GM21786 (cell line): ENCODE measurements at regions not wholly inside any gene's neighbourhood (a gene's known extent, or its start where the extent isn't known, plus 50 kb on each side); places are given as distances from the start of the nearest gene placed in this dataset.
"Not testable (repeated sequence)": the region's sequence is repeated elsewhere in the genome, so short reads cannot be mapped to it uniquely, and the experiment has no call there.

Experiments used
- ATAC-seq: cut with Tn5 transposase; IDR thresholded peaks from one replicate; pipeline ENCODE4 v1.9.1; 2021; ENCODE audit not compliant: unreplicated experiment

DNA sequence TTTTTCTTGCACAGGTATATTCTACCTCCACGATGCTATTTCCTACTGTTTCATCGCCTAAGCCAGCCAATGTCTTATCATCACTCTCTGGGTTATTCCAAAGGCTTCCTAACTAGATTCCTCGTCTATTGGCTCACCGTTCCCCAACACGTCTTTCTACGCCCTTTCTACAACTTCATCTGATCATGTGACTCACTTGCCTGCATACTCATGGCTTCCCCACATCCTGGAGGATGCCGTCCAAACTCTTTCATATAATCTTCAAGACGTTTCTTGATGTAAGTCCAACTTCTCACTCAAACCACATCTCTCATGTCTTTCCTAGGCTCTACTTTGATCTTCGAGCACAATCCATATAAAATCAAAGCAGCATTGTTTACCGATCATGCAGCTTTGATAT is 322.0 kb upstream of the PPARGC1A start:
- no peak for ATAC-seq

DNA sequence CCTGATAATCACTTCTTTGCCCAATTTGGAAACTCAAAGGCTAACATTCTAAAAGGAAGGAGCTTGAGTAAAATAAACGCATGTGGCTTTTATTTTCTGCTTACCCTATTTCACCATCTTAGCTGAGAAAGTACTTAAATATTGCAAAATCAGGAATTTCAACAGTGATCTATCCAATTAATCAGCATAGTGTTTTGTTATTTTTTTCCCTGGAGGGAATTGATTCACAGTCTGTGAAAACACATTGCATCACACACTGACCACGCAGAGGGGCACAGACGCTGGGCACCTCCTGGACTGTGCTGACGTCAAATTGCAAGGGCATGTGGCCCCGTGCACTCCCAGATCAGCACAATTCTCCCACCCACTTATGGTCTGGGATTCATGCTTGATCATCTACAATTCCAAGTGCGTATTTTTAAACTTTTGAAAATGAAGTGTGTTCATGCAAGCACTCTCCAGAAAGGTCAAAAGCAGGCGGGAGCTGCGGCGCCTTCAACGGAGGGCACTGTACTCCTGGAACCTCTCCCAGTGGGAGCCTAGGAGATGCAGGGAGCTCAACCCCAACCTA is 320.6 kb upstream of the PPARGC1A start:
- ATAC-seq = no peak

DNA sequence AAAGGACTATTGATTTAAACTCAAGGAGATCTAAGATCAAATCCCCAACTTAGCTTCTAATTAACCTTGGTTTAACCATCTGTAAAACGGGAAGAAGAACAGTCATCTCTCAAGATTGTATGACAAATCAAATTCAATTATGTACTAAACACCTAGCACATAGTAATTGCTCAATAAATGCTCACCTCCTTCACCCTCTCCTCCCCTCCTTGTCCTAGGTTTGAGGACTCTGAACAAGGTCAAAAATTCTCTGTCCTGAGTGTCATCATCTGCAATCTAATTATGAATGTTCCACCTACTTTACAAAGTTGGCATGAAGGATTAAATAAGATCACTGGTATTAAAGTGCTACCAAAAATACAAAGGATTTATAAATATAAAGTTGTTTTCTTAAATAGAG is 320.1 kb upstream of the PPARGC1A start:
- no peak for ATAC-seq

DNA sequence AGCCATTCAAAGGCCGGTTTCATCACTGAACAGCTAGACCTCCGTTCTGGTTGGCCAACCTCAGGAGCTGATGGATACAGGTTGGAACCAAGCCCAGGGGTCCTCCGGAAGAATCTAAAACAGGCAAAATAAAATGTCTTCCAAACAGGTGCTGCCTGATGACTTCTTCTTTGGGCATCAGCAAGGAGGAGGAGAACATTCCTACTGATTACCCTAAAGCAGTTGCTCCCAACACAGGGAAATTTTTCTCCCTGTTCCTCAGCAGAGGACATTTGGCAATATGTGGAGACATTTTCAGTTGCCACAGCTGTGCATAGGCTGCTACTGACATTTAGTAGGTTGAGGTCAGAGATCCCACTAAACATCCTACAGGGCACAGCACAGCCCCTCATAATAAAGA is 319.3 kb upstream of the PPARGC1A start:
- no peak for ATAC-seq

DNA sequence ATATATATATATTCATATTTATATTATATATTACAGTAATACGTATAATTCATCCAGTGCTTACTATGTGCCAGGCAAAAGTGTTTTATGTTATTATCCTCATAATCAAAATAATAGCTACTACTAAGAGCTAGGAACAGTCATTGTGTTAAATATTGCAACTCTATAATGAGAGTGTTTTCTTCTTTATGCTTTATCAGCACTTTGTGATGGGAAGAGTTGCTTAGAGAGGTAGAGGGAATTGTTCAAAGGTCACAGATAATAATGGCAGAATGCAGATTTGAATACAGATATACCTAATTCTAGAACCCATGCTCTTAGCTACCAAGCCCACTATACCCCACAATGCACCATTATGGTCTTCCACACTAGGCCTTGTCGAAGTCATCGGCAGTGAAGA is 318.8 kb upstream of the PPARGC1A start:
- ATAC-seq = no peak

DNA sequence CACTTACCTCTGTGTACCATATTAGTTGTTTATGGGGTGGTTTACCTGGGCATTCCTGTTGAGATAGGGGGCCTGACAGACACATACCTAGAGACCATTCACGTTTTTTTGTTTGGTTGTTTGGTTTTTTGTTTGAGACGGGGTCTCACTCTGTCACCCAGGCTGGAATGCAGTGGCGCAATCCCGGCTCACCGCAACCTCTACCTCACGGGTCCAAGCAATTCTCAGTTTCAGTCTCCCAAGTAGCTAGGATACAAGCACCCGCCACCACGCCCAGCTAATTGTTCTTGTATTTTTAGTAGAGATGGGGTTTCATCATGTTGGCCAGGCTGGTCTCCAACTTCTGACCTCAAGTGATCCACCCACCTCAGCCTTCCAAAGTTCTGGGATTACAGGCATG is 314.9 kb upstream of the PPARGC1A start:
- not testable (repeated sequence) for ATAC-seq

DNA sequence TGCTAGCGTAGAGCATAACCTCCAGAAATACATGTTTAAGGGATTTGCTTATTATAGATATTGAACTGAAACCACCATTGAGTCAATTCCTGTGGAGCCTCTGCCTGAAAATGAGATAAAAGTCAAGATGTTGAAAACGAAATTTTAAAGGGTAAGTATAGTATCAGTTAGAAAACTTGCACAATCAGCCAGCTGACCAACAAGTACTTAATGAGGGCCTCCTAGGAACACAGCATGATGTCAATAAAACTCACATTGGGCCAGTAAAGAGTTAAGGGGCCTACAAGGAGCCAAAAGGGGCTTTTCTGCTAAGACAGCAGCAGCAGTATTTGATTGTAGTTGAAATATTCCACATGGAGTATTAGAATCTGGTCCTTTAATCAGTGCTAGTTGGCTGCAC is 314.1 kb upstream of the PPARGC1A start:
- no peak for ATAC-seq

DNA sequence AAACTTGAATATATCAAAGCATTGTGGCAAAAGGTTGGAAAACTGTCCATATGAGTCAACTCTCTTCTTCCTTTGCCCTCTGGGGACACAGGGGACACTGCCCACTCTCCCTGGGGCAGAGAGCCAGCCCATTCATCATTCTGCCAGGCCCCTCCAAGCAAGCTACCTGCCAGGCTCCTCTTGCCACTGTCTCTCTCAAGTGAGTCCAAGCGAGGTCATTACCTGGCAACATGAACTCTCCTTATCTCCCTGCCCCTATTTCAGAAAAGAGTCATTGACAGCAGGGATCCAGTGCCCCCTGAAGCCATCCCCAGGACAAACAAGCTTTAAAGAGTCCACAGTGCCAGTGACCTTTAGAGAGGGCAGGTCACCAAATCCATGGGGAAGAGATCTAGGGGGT is 312.7 kb upstream of the PPARGC1A start:
- no peak for ATAC-seq

DNA sequence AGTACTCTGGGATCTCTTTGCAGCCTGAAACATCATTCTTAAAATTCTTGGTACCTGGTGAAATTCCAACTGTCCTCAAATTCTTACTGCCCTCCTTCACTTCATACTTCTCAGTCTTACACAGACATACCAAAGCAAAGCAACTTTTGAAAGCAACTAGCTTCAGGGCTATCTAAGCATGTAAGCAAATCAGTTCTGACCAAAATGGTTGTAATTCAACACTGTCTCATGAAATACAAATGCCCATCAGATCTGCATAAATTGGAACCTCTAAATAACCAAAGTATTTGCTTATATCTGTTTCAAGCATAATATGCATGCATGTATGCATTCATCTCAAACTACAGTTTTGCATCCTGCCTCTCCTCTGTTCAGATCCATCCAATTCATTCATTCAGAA is 308.1 kb upstream of the PPARGC1A start:
- ATAC-seq = no peak

DNA sequence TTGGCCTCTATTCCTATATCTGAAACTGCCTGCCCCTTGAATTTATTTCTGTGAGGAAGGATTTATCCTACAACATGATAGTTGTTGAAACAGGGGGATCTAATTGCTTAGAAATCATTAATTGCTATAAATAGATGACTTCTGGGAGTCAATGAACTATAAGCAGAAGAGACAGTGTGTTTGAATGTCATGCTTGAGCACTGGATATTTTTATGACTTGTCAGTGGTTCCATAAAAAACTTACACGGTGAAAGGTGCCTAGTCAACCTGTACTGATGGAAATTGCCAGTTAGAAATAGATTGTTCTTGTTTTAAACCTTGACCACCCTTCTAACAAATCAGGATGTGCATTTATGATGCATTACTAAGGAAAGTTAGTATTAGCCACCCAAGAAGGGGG is 306.9 kb upstream of the PPARGC1A start:
- no peak for ATAC-seq

DNA sequence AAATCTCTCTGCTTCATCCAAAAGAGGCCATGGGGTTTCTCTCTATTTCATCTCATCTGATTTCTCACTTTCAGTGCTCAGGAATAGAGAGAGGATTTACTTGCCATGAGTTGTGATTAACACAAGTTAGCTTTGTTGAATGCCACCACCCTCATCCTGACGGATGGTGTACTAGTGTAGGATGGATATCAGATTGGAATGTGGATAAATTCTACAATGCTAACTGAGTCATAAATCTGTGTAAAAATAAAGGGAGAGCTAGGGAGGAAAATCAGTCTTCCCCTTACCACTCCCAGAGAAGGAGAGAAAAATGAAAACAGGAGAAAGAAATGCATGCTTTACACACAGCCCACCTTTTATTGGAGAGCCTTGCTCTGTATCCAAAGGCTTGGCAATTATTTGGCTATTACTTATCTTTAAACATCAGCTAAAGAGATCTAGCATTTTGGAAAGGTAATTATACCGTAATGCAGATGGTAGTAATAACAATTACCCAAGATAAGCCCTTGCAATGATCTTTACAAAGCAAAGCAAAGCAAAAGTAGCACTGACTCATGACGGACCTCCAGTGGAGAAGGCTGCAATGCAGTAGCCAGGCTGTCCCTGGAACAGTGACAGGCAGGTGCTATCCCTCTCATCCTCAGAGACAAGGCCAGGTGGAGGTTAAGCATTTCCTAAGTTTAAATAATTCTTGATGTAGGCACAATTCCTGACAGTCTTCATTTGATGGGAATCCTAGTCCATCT is 306.3 kb upstream of the PPARGC1A start:
- ATAC-seq = no peak

DNA sequence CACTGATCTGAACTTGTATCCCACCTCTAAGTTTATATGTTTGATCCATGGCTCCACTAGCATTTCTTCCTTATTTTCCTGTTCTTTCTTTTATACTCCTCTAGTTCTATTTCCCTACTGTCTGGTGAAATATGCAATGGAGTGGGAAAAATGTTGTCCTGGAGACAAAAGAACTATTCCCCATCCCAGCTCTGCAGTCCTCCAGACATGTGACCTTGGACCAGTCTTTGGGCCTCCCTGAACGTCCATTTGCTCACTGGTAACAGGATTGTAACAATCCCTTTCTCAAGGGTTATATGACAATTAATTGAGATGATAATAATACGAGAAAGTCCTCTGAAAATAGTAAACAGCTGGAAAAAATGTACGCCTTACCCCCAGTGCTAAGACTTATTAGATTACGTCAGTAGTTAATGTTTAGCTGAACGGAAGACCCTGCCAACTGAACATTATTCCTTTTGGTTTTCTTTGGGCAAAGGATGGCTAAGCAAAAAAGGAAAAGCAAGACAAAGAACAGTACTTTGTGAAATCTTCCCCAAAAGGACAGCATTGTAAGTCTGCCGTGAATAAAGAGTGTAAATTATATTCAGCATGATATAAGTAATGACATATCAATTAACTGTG is 302.3 kb upstream of the PPARGC1A start:
- ATAC-seq = no peak

DNA sequence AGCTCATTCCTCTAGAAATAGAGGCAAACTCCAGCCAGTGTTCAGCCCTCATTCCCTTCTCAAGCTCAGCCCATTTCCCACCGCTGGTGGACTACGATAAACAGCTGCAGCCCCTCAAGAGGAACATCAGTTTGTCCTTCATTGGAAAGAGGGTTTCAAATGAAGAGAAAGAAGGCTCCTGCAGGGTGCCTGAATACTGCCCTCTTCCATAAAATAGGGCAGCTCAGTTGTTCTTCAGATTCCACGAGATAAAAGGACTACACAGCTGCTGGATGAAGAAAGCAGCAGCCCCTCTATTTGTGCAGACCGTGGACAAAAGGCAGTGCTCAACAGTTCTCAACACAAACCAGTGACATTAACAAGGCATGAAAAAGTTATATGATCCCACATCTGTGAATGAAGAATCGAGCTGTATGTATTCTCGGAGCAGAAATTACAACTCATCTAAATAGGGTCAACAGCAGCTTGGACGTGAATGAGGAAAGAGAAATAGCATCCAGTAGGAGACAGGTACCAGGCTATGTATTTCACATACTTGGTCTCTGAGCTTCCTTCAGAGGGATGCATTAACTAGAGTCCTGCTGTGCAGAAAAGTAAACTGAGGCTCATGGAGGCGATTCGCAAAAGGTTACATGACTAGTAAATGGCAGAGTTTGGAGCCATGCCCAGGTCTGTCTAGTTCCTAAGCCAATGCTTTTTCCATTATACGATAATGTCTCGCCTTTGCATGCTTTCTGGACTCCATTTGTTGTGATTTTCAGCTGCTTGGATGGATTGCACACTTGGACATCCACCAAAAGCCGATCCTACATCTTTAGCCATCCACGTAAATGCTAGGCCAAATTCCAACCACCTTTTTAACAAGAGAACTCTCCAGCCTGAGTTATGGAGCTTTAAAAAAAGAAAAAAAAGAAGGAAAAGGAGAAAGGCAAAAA is 301.2 kb upstream of the PPARGC1A start:
- no peak for ATAC-seq

DNA sequence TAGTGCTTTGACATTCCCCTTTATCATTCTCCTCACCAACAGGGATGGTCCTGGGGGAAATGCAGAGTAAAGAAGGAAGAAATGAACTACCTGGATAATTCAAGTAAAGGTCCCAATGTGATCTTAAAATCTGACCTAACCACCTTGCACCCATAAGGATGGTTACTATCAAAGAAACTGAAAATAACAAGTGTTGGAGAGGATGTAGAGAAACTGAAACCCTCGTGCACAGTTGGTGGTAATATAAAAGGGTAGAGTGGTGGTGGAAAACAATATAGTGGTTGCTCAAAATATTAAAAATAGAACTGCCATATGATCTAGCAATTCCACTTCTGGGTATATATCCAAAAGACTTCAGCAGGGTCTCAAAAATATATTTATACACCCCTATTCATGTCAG is 298.6 kb upstream of the PPARGC1A start:
- no peak for ATAC-seq

DNA sequence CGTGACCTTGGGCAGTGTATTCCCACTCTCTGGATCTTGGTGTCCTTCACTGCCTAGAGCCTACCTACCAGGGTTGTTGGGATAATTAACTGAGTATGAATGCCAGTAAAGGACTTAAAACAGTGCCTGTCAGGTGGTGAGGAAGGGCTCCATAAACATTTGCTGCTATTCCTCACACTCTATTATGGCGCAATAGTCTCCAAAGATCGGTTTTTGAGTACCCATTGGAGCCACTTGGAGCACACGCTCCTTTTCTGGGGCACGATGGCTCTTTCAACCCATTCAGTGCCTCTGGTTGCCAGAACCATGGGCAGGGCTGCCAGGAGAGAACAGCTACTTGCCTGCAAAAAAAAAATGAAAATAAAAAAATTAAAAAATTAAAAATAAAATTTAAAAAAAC is 296.6 kb upstream of the PPARGC1A start:
- no peak for ATAC-seq

DNA sequence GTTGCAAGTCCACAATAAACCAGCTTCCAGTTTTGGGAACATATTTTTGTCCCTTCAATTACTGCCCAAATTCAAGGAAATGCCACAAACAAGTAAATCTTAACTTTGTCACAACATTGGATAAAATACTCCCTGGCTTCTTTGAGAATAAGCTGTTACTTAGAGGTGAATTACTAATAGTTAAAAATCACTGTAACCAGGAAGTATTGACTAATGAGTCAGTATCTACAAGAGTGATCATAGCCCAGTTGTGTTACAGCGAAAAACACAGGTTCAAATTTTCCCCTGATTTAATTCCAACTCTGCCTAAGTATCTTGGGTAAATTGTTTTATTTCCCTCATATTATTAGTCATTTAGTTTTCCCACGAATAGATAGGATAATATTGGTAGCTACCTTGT is 291.2 kb upstream of the PPARGC1A start:
- no peak for ATAC-seq

DNA sequence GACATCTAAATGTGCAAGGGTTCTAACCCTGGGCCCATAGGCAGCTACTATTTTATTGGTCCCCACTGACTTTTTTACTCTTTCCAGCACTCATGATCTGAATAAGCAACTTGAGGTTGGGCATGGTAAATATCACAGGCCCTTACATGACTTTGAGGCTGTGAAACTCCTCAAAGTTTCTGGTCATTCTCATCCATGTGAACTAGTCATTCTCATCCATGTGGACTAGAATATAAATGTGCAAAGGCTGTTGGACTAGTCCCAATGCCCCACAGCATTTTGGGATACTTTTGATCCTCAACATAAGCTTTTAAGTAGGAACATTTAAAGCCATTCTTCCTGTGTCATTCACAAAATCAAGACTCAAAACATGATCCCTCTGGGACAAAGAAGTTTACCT is 290.7 kb upstream of the PPARGC1A start:
- no peak for ATAC-seq

DNA sequence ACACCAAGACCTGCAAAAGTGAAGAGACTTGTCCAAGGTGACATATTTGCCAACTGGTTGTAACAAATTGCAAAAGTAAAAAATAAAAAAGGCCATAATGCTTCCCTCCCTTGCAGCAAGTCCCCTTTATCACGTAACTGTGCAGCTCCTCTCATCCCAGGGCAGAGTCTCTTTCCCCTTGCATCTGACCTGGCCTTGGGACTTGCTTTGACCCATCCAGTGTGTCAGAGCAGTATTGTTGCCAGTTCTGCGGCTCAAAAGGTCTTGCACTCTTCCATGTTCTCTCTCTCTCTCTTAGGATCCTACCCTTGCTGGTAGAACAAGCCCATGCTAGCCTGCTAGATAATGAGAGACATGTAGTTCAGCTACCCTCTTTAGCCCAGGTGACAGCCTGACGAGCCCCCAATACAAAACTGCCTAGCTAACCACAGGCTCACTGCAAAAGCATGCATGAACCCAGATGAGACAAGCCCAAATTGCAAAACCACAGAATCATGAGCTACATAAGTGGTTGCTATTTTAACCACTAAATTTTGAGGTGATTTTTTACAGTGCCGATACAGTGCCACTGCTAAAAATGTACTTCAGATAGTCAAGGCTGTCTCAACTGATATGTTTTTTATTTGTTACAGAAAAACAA is 289.5 kb upstream of the PPARGC1A start:
- no peak for ATAC-seq

DNA sequence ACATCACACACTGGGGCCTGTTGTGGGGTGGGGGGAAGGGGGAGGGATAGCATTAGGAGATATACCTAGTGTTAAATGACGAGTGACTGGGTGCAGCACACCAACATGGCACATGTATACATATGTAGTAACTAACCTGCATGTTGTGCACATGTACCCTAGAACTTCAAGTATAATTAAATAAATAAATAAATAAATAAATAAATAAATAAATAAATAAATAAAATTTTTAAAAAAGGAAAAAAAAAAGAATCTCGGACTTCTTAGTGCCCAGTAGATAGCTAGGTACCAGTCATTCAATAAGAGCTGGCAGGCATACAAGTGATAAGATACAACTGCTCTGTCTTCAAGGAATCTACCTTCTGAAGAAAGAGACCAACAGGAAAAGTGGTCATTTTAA is 287.6 kb upstream of the PPARGC1A start:
- not testable (repeated sequence) for ATAC-seq

DNA sequence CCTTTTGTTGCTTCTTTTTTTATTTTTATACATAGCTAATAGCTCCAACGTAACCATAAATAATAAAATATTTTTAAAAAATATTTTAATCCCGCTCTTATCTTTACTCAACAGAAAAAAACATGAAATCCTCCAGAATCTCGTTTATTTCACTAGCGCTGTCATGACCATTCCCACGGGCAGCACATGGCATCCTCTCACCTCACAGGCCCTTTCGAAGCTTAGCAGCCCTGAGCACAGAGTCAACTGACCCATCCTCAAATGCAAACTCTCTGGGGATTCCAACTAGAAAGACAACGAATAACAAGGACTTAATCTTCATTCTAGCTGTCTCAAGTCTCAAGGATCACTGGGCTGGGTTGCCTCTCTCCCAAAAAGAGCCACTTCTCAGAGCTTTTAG is 285.9 kb upstream of the PPARGC1A start:
- no peak for ATAC-seq

DNA sequence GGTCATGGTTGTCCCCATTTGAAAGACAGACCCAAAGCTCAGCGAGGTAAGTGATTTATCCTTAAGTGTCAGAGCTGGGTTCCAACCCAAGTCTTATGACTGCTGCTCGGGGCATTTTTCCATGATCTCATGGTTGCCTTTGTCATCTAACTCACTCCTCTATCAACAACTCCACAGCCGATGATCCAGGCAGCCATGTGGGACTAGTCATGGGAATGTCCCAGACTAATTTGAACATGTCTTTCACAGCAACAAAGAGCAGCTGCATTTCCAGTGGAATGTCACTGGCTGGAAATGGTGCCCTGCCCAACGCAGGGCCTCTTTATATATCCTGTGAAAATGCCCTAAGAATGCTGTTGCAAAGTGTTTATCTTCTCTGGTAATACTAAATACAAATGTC is 284.8 kb upstream of the PPARGC1A start:
- no peak for ATAC-seq
